ENCODE measurements at regions not wholly inside any gene's neighbourhood (a gene's known extent, or its start where the extent isn't known, plus 50 kb on each side); places are given as distances from the start of the nearest gene placed in this dataset.
"Not testable (repeated sequence)": the region's sequence is repeated elsewhere in the genome, so short reads cannot be mapped to it uniquely, and the experiment has no call there.

DNA sequence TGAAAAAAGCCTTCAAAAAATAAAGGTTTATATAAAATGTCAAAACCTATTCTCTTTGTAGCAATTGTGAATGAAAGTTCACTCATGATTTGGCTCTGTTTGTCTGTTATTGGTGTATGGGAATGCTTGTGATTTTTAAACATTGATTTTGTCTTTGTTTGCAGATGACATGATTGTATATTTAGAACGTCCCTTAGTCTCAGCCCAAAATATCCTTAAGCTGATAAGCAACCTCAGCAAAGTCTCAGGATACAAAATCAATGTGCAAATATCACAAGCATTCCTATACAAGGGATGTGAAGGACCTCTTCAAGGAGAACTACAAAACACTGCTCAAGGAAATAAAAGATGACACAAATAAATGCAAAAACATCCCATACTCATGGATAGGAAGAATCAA is 236.4 kb downstream of the PAPSS1 start:
- not testable (repeated sequence) for H3K36me3 ChIP-seq (ENCODE audit: insufficient read depth, low read length); H2AFZ ChIP-seq (ENCODE audit: low read length); H3K4me1 ChIP-seq (ENCODE audit: low read length); H3K79me2 ChIP-seq (ENCODE audit: low read length); DNase-seq; H3K27ac ChIP-seq (ENCODE audit: low read length); H3K9me3 ChIP-seq (ENCODE audit: low read length); H3K9ac ChIP-seq (ENCODE audit: low read length); H3K4me3 ChIP-seq (ENCODE audit: low read length); H4K20me1 ChIP-seq (ENCODE audit: insufficient read depth, low read depth, low read length); H3K27me3 ChIP-seq (ENCODE audit: low read length); H3K4me2 ChIP-seq (ENCODE audit: low read depth, low read length, poor library complexity, severe bottlenecking); H3K9me2 ChIP-seq (replicated peaks; ENCODE audit: insufficient read depth, low read length)

DNA sequence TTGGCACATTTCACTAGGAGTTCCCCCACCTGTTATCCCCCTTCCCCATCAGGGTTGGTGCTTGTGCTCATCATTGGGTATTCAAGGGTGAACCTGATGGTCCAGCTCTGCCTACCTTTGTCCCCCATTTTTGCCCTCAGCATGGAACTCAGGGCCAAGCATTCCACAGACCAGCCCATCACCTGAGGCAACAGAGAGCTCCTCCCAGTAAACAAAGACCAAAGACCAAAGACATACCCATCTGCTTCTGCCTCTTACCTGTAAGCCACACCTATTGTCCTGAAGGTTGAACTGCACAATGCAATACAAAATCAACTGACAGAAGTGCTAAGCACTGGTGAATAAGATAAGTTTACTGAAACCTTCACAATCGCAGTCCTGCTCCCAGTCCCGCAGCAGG is 237.5 kb downstream of the PAPSS1 start:
- no peak overlapping the region for H3K9ac ChIP-seq (ENCODE audit: low read length)
- H3K9me2 ChIP-seq (replicated peaks; ENCODE audit: insufficient read depth, low read length), result no peaks in the 10 kb centered on the region
- H3K27ac ChIP-seq (ENCODE audit: low read length), result no peak overlapping the region
- no peaks in the 10 kb centered on the region for H3K4me1 ChIP-seq (ENCODE audit: low read length)
- H3K4me3 ChIP-seq (ENCODE audit: low read length), result no peak overlapping the region
- no peaks in the 10 kb centered on the region for H3K36me3 ChIP-seq (ENCODE audit: insufficient read depth, low read length)
- H3K9me3 ChIP-seq (ENCODE audit: low read length), result no peaks in the 10 kb centered on the region
- H4K20me1 ChIP-seq (ENCODE audit: insufficient read depth, low read depth, low read length), result no peaks in the 10 kb centered on the region
- DNase-seq, result no peak
- no peaks in the 10 kb centered on the region for H3K79me2 ChIP-seq (ENCODE audit: low read length)
- no peak overlapping the region for H3K4me2 ChIP-seq (ENCODE audit: low read depth, low read length, poor library complexity, severe bottlenecking)
- no peaks in the 10 kb centered on the region for H3K27me3 ChIP-seq (ENCODE audit: low read length)
- H2AFZ ChIP-seq (ENCODE audit: low read length), result no peak overlapping the region

DNA sequence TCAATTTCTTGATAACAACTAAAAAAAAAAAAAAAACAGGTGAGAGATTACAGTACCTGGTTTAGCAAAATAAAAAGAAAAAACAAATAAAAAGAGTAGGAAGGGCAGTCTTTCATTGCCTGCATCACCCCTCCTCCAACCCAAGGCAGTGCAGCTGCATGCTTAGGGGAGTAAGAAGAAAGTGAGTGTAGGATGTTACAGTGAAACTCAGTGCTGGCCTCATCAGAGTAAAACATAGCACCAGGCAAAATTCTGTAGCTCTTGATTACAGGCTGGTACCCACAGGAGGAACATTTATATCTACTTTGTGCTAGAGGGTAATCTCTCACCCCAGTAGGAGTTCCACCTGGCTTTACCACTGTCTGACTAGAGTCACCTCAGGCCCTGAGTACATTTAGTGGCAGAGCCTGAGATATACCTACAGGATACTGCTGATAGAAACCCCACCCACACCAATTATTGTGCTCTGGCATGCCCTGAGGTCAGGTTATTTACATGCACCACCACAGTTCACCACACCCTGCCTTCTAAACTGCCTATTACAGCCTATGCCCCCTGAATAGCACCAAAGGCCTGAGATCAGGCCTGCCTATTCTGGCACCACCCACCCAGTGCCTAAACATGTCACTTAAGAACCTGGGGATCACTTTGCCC is 241.6 kb downstream of the PAPSS1 start:
- H3K9ac ChIP-seq (ENCODE audit: low read length), result no peak overlapping the region
- no peaks in the 10 kb centered on the region for H3K9me2 ChIP-seq (replicated peaks; ENCODE audit: insufficient read depth, low read length)
- H4K20me1 ChIP-seq (ENCODE audit: insufficient read depth, low read depth, low read length), result no peaks in the 10 kb centered on the region
- H2AFZ ChIP-seq (ENCODE audit: low read length), result no peak overlapping the region
- no peaks in the 10 kb centered on the region for H3K9me3 ChIP-seq (ENCODE audit: low read length)
- H3K4me2 ChIP-seq (ENCODE audit: low read depth, low read length, poor library complexity, severe bottlenecking), result no peak overlapping the region
- no peaks in the 10 kb centered on the region for H3K27me3 ChIP-seq (ENCODE audit: low read length)
- no peak overlapping the region for H3K4me3 ChIP-seq (ENCODE audit: low read length)
- no peak for DNase-seq
- H3K4me1 ChIP-seq (ENCODE audit: low read length), result no peaks in the 10 kb centered on the region
- H3K79me2 ChIP-seq (ENCODE audit: low read length), result no peaks in the 10 kb centered on the region
- H3K27ac ChIP-seq (ENCODE audit: low read length), result no peak overlapping the region
- H3K36me3 ChIP-seq (ENCODE audit: insufficient read depth, low read length), result no peaks in the 10 kb centered on the region

DNA sequence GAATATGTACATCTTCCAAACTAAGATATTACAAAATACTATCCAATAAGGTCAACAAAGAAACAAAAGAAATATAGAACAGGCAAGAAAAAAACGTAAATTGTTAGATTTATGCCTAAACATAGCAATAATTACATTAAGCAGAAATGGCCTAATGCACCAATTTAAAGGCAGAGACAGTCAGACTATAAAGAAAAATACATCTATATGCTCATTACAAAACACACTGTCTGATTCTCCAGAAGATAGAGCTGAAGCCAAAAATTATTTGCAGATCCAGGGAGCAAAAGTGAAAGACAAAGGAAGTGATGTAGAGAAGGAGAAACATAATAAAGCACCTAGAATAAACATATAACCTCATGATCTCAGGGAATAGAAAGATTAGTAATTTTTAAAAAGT is 246.9 kb downstream of the PAPSS1 start:
- Histone ChIP-seq H3K4me1 (ENCODE audit: low read length) (no peaks in the 10 kb centered on the region), H4K20me1 (ENCODE audit: insufficient read depth, low read depth, low read length) (no peaks in the 10 kb centered on the region), H3K27me3 (ENCODE audit: low read length) (no peaks in the 10 kb centered on the region), H3K36me3 (ENCODE audit: insufficient read depth, low read length) (no peaks in the 10 kb centered on the region), H3K9me2 (replicated peaks; ENCODE audit: insufficient read depth, low read length) (no peaks in the 10 kb centered on the region), H3K9ac (ENCODE audit: low read length) (no peak overlapping the region), H3K27ac (ENCODE audit: low read length) (no peak overlapping the region), H3K9me3 (ENCODE audit: low read length) (no peaks in the 10 kb centered on the region), H3K79me2 (ENCODE audit: low read length) (no peaks in the 10 kb centered on the region), H3K4me2 (ENCODE audit: low read depth, low read length, poor library complexity, severe bottlenecking) (no peak overlapping the region), H3K4me3 (ENCODE audit: low read length) (no peak overlapping the region), H2AFZ (ENCODE audit: low read length) (no peak overlapping the region)
- no peak for DNase-seq

DNA sequence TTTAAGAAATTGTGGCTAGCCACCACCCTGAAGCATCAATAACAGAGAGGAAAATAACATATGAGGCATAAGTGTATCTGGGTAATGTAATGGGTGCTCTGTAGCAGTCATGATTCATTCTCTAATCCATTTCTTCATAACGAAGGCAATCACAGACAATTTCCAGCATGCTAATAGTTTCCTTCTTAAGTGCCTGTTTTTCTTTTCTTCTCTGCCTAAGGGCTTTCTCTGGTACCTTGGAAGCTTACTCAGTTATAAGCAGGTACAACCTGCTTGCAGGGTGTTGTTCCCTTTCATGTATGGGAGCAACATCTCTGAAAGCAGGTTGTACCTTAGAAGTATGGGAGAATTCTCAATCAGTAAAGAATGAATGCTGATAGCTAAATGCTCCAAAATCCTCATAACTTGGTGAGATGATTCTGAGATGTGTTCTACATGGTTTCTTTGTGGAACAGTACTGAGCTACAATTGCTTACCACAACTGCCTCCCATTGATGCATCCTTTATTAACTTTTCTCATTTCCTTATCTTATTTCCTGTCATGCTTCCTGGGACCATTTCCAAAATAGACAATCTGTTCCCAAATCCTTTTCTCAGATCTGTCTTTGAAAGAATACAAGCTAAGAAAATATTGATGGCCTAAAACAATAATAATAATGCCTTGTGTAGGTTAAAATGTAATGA is 247.6 kb downstream of the PAPSS1 start:
- no peak overlapping the region for H3K4me3 ChIP-seq (ENCODE audit: low read length)
- H3K4me1 ChIP-seq (ENCODE audit: low read length), result no peaks in the 10 kb centered on the region
- H3K9me3 ChIP-seq (ENCODE audit: low read length), result no peaks in the 10 kb centered on the region
- no peaks in the 10 kb centered on the region for H3K27me3 ChIP-seq (ENCODE audit: low read length)
- H3K36me3 ChIP-seq (ENCODE audit: insufficient read depth, low read length), result no peaks in the 10 kb centered on the region
- H3K9me2 ChIP-seq (replicated peaks; ENCODE audit: insufficient read depth, low read length), result no peaks in the 10 kb centered on the region
- no peak overlapping the region for H3K4me2 ChIP-seq (ENCODE audit: low read depth, low read length, poor library complexity, severe bottlenecking)
- H2AFZ ChIP-seq (ENCODE audit: low read length), result no peak overlapping the region
- no peak overlapping the region for H3K27ac ChIP-seq (ENCODE audit: low read length)
- no peak overlapping the region for H3K9ac ChIP-seq (ENCODE audit: low read length)
- H4K20me1 ChIP-seq (ENCODE audit: insufficient read depth, low read depth, low read length), result no peaks in the 10 kb centered on the region
- no peak for DNase-seq
- no peaks in the 10 kb centered on the region for H3K79me2 ChIP-seq (ENCODE audit: low read length)

DNA sequence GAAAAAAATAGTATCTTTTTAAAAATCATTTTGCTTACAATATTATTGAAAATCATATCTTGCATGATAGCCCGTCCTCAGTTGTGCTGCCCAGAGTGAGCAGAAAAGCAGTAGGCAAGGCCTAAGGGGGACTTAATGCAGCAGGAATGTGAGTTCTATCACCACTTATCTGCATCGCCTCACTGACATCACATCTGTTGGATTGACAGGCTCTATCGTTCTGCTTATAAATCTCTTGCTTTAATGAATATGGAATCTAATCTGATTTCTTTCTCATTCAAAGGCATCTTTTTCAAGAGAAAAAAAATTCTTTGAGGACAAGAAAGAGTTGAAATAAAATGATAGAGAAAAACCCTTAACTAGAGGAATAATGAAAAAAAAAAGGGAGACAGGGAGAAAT is 249.9 kb downstream of the PAPSS1 start:
- DNase-seq, result no peak
- Histone ChIP-seq H3K36me3 (ENCODE audit: insufficient read depth, low read length) (no peaks in the 10 kb centered on the region), H3K79me2 (ENCODE audit: low read length) (no peaks in the 10 kb centered on the region), H3K4me2 (ENCODE audit: low read depth, low read length, poor library complexity, severe bottlenecking) (no peak overlapping the region), H3K9me3 (ENCODE audit: low read length) (no peaks in the 10 kb centered on the region), H3K4me3 (ENCODE audit: low read length) (no peak overlapping the region), H3K4me1 (ENCODE audit: low read length) (no peaks in the 10 kb centered on the region), H3K27ac (ENCODE audit: low read length) (no peak overlapping the region), H3K9ac (ENCODE audit: low read length) (no peak overlapping the region), H2AFZ (ENCODE audit: low read length) (no peak overlapping the region), H3K9me2 (replicated peaks; ENCODE audit: insufficient read depth, low read length) (no peaks in the 10 kb centered on the region), H3K27me3 (ENCODE audit: low read length) (no peaks in the 10 kb centered on the region), H4K20me1 (ENCODE audit: insufficient read depth, low read depth, low read length) (no peaks in the 10 kb centered on the region)

DNA sequence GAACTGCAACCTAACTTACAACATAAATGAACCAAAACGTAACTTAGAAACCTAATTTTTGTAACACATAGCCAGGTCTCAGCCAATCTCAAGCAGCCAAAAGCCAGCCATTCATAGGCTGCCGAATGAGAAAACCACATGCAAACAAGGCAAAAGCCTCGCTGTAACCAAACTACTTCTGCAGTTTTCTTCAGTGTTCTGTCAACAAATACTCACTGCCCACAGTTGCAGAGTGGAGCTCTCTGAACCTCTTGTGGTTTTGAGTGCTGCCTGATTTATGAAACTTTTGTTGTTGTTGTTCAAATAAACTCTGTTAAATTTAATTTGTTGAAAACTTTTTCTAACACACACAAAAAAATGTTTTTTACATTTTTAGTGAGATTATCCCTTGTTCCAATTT is 251.2 kb downstream of the PAPSS1 start:
- no peaks in the 10 kb centered on the region for H3K9me3 ChIP-seq (ENCODE audit: low read length)
- H3K27ac ChIP-seq (ENCODE audit: low read length), result no peak overlapping the region
- no peak for DNase-seq
- H3K36me3 ChIP-seq (ENCODE audit: insufficient read depth, low read length), result no peaks in the 10 kb centered on the region
- H3K9ac ChIP-seq (ENCODE audit: low read length), result no peak overlapping the region
- H4K20me1 ChIP-seq (ENCODE audit: insufficient read depth, low read depth, low read length), result no peaks in the 10 kb centered on the region
- H3K4me1 ChIP-seq (ENCODE audit: low read length), result no peaks in the 10 kb centered on the region
- H3K9me2 ChIP-seq (replicated peaks; ENCODE audit: insufficient read depth, low read length), result no peaks in the 10 kb centered on the region
- H3K79me2 ChIP-seq (ENCODE audit: low read length), result no peaks in the 10 kb centered on the region
- H3K27me3 ChIP-seq (ENCODE audit: low read length), result no peaks in the 10 kb centered on the region
- H2AFZ ChIP-seq (ENCODE audit: low read length), result no peak overlapping the region
- H3K4me2 ChIP-seq (ENCODE audit: low read depth, low read length, poor library complexity, severe bottlenecking), result no peak overlapping the region
- H3K4me3 ChIP-seq (ENCODE audit: low read length), result no peak overlapping the region

DNA sequence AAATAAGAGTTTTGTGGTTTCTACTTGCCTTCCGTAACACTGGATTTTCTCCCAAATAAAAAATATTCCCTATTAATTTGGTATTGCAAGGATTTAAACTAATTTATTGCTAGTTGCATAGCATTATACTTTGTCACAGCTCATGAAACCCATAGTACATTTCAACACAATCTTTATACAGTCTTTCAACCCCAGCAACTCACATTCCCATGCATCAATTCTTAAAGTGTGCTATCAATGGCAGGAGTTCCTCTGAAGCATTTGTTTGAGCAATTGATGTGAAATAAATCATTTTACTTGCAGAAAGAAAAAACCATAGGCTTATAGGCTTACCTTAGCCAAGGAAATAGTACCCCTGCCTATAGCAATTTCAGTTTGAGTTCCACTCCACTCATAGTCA is 251.9 kb downstream of the PAPSS1 start:
- DNase-seq, result no peak
- Histone ChIP-seq H3K27me3 (ENCODE audit: low read length) (no peaks in the 10 kb centered on the region), H3K9me2 (replicated peaks; ENCODE audit: insufficient read depth, low read length) (no peaks in the 10 kb centered on the region), H3K79me2 (ENCODE audit: low read length) (no peaks in the 10 kb centered on the region), H3K4me3 (ENCODE audit: low read length) (no peak overlapping the region), H4K20me1 (ENCODE audit: insufficient read depth, low read depth, low read length) (no peaks in the 10 kb centered on the region), H3K36me3 (ENCODE audit: insufficient read depth, low read length) (no peaks in the 10 kb centered on the region), H3K9me3 (ENCODE audit: low read length) (no peaks in the 10 kb centered on the region), H2AFZ (ENCODE audit: low read length) (no peak overlapping the region), H3K4me2 (ENCODE audit: low read depth, low read length, poor library complexity, severe bottlenecking) (no peak overlapping the region), H3K4me1 (ENCODE audit: low read length) (no peaks in the 10 kb centered on the region), H3K27ac (ENCODE audit: low read length) (no peak overlapping the region), H3K9ac (ENCODE audit: low read length) (no peak overlapping the region)
